Activated CD4-positive, alpha-beta T cell treated with anti-CD3 and anti-CD28 coated beads, Interleukin-2, amount 50 U/mL, for 4 hours (primary cell): ENCODE measurements at regions not wholly inside any gene's neighbourhood (a gene's known extent, or its start where the extent isn't known, plus 50 kb on each side); places are given as distances from the start of the nearest gene placed in this dataset.

Source experiments
- DNase-seq, 2 experiments: peaks; one replicate each; pipeline ENCODE4 v3.0.0-alpha.2; 2020

DNA sequence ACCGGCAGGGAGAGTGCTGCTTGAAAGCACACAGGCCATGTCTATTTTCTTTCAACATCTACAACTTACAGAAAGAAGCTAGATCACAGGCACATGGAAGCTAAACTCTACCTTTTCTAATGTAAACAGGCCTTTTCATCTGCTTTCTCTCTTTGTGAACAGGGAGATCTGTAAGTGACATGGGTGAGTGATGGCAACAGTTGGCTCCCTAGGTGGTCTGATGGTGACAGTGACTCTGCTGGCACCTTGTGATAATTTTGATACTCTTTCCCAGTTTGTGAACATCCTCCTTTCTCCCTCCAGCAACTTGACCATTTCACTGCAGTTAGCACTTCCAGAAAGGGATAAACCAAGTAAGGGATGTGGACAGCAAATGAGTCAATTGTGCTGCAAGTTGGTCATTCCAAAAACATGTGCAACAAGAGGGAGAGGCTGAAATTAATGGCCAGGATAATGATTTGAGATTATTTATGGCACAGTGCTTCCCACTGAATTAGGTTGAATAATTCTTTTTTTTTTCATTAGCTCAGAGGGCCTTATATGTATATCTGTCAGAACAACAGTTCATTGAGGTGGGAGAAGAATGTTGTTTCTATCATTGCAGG, 89.5 kb downstream of the XCL2 start:
- DNase-seq = no peak

DNA sequence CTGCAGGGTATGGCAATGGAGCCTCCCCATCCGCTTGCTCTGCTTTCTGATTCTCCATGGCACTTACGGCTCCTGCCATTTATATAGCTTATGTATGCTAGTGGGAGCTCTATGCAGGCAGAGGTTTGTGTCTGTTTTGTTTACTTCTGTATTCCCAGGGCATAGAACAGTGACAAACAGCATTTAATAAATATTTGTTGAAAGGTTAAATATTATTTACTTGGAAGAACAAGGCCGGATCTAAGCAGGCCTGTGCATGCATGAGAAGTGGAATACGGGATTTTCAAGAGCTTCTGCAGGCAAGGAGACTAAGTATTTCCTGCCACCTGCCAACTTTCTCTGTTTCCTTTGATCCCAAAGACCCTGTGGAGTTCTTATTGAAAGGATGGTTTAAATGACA, 90.7 kb downstream of the XCL2 start:
- no peak for DNase-seq

DNA sequence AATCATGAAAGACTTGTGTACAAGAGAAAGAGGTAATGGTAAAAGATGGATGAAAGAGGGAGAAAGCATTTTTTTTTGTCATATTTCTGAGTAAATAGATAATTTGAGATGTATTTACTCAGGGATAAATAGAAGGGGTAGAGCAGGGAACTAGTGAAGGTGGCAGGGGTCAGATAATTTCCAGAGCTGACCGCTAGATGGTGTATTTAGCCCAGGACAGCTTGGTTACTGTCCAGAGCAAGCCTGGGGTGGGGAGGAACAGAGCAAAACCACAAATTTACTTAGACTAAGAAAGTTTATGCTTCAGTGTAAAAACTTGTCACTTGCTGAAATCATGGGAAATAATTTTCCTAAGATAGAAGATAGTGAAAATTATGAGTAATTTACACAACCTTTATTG, 91.5 kb downstream of the XCL2 start:
- DNase-seq = no peak

DNA sequence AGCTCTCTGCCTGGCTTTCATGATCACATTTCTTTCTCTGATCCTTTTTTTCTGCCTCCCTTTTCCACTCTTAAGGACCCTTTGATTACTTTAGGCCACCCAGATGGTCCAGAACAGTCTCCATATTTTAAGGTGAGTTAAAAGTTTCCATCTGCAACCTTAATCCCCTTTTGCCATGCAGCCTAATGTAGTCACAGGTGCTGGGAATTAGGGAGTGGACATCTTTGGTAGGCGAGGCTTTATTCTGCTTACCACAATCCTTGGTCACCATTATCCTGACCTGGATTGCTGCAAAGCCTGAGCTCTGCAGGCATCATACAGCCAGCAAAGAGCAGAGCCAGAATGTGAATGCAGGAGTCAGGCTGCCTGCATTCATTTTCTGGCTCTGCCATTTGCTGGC, 95.9 kb downstream of the XCL2 start:
- DNase-seq = no peak

DNA sequence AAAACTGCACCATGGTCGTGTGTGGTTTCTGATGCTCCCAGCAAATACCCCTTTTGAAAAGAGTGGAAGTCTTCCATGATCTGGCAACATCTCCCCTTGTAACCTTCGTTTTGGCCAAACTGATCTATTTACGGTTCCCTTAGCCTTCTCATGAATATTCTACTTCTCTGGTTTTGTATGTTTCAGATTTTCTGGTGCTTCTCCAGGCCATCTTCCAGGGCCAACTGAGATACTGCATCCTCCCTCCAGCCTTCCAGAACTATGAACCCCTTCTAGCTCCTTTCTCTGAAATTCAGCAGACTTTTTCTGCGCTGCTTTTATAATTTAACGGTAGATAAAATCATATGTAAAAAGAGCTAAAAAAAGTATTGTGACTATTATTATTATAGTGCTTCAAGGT, 97.7 kb downstream of the XCL2 start:
- DNase-seq = no peak

DNA sequence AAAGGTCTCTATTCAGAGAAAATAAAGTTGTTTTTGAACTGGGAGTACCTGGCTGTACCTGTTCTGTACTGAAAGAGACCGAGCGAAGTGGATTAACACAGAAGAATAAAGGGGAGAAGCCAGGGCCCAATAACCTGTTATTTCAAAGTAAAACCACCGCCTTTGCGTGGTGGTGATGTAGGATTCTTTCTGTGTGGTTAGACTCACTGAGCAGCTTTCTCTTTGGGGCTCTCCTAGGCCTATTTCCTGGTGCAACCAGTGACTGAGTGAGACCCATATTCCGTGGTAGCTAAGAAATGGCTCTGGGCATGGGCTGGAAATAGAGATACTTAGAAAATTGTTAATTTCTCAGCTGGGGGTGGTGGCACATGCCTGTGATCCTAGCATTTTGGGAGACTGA, 99.9 kb downstream of the XCL2 start:
- peak; percentile 8 for DNase-seq

DNA sequence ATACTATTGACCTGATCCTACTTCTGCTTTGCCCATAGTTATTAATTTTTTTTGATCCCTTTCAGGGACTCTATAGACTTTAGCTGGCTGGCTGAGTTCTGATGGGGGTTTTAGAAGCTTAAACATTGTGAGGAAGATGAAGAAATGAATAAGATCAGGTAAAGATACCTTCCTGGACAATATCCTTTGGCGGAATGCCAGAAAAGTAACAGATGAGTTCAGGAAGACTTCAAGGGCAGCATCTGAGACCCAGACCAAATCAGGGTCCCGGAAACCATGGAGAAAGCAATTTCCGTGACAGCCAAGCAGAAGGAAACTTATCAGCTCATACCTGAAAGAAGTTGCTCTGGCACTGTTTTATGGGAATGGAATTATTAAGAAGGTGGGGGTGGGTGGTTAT, 100.4 kb downstream of the XCL2 start:
- DNase-seq = no peak

DNA sequence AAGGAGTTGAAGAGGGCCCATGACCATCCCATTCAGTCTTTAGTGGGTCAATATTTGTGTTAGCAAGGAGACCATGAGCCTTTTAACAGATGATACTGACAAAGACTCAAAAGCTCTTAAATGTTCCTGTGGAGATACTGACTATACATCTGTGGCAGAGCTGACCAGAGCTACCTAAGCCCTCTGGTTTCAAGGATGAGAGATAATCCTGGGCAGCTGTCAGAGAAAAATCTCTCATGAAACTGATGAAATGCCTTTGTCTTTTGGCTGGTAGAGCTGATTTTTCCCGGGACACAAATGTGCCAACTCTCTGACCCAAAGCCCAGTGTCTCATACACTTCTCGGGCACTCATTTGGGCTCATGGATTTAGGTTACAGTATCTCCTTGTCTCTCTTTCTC, 100.9 kb downstream of the XCL2 start:
- no peak for DNase-seq

DNA sequence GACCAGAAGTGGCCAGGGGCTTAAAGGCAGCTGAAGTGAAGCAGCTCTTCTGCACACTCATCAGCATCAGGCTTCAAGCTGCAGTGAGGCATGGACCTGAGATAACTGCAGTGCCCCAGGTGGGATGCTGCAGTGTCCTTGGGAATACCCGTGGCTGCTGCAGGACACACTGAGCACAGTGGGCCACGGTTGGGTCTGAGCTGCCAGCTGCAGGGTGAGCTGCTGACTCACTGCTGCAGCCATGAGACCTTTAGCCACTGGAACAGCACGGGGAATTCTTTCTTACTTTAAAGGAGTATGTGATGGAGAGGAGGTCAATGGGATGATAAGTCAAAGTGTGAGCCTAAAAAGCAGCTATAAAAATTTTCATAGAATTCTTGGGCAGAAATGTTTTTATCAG, 102.1 kb downstream of the XCL2 start:
- no peak for DNase-seq

DNA sequence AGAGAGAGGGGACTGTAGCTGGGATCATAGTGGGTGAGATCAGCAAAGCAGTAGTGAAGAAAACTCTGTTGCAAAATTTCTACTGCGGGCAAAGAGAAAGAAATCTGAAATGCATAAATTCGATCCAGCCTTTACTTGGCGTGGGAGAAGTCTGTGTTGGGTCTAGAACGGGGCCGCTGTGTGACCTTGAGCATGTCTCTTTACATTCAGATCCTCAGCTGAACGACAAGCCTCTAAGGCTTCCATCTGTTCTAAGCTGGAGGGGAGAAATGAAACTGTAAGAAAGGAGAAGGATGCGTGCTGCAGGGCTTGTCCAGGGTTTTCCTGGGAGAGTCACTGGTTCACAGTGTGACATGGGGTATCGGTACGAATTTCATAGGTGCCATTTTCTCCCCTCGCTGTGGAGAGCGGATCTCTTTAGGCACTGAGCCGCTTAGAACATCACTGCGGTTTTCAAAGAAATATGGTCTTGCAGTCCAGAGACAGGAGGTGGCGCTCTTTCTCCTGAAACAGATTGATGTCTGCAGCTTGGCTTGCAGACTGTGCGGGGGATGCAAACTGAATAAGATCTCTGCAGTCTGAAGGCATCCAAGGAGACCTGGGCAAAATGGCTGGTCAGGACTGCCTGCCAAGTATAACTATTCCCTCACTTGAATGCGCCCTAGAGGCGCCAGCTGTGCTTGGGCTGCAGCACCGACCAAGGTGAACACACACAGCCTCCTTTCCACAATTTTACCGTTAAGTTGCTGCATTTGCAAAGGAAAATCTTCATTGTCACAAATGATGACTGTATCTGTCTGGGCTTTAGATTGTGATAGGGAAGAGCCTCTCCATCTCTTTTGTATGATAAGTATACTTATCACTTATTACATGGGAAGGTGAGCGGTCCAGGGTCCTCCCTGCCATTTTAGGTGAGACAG, 104.1 kb downstream of the XCL2 start:
- DNase-seq = peak; percentile 71 to 73

DNA sequence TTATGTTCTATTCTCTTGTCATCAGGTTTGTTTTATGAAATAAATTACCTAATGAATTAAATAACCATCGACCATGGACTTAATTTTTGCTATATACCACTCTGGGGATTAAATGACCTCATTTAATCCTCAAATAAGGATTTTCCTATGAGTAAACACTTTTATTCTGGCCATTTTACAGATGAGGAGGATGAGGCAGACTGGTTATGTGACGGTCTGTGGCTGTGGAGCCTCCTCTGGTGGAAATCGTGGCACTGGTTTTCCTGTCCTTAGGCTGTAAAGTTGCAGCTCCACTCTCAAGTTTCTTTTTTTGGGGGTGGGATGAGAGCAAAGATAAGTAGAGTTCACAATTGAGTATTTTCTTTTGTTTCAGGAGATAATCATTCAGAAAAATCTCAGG, 105.2 kb downstream of the XCL2 start:
- no peak for DNase-seq

DNA sequence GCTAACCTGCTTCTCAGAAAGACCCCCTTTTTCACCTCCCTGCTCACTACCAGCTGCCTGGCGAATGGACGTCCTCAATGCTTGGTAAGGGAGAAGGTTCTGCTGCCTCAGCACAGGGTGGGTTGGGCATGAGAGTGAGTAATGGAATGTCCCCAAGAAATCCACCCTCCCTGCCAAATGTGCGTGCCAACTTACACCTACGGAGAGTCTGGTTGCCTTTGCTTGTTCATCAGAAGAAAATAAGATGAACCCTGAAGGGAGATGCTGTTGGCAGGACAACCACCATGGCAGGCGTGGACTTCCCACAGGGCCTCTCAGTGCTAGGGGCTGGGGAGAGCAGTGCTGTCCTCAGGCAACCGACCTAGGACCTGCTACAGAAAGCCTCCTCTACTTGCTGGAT, 106.0 kb downstream of the XCL2 start:
- DNase-seq = no peak

DNA sequence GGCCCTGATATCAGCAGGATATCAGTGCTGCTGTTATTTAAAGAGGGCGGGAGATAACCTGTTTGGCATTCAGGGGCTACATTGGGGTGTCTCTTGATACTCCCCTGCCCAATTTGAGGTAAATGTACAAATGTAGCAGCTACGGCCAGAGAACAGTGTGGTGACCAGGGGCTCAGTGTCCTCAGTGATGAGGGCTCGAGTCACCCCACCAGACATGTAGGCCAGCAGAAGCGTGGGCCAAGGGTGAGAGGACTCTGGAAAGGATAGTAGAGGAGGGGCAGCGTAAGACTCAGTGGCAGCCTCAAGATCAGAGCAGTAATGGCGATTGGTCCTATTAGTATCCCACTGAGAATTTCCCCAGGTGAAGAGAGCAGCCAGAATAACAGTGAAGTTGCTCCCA, 108.4 kb downstream of the XCL2 start:
- DNase-seq = no peak

DNA sequence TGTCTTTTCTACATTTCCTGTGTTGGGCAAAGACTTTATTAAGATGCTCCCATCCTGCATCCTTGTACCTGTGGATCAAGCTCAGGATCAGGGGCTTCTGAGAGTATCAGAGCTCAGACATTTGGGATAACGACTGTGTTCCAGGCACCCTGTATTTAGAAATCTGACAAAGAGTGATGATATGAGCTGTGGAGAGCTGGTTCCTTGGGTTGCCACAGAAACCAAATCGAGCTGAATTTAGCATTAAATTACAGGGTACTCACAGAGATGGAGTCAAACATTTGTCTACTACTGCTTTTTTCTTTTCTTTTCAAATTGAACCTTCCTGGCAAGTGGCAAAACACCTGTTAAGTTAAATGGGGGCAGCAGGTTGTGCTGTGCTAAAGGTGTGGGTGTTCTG, 110.6 kb downstream of the XCL2 start:
- no peak for DNase-seq

DNA sequence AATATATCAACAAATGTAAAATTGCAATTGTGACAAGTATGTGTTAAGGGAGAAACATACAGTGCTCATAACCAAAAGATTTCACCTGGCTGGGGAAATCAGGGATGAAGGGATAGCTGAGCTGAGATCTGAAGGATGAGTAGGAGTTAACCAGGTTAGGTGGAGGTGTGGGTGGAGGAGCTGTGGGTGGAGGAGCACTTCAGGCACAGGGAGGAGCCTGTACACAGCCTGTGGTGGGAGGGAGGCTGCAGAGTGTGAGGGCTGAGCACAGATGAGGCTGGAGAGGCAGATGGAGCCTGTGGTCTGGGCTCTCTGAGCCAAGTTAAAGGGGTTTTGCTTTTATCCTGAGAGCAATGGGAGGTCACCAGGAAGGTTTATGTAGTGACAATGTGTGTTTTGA, 111.9 kb downstream of the XCL2 start:
- no peak for DNase-seq

DNA sequence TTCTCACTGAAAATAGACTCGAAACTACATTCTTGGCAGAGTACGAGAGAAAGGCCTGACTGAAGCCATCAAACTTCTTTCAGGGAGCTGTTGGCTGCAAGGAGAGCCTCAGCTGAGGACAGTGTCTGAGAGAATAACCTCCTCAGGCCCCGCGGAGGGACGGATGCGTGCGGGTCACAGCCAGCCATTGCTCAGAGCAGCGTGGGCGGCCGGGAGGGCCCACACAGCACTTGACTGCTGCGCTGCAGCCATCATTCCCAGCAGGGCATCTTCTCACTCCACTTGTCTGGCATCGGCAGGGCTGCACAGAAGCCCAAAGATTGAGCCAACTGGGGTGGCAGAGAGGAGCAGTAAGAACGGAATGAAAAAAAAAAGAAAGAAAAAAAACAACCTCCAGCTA, 113.5 kb downstream of the XCL2 start:
- DNase-seq = no peak

DNA sequence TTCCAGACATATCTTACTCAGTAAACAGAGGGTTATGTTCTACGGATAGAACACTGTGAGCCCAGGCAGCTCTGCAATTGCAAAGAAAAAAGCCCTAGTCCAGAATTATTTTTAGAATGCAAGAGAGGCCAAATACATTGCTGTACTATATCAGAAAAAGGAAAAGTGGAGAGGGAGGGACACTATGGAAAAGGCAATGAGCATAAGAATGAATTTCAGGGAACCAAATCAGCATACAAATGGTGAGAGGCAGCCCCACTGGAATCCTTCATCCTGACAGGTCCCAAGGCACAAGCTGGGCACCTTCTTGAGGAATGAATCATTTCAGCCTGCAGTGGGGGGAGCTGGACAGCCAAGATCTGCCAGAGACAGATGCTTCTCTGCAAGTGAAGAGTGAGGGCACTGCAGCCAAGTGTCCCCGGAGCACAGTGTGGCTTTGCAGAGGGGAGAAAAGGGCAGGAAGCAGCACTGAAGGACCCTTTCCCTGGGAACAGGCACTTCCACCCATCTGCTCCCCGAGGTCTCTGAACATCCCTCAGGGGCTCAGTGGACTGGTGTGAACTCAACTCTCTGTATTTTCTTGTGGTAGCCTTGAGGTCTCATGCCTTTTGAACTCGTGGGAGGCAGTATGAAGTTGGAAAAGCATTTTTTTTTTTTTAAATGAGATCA, 115.6 kb downstream of the XCL2 start:
- DNase-seq = no peak

DNA sequence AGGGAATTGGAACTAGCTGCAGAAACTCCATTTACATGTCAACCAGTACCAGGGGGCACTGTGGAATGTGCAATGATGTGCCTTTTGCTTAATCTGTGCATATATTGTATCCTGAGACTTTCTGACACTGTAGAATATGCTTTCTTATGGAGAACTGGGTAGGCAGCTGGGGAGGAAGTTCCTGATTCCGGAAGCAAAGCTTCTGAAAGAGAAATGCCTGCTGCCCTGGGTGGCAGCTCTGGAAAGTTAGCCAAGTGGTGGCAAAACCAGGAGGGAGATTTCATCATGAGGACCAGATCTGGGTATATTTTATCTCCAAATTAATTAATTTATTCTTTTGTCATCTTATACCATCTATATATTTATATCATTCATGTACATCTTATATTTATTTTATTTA, 116.7 kb downstream of the XCL2 start:
- no peak for DNase-seq

DNA sequence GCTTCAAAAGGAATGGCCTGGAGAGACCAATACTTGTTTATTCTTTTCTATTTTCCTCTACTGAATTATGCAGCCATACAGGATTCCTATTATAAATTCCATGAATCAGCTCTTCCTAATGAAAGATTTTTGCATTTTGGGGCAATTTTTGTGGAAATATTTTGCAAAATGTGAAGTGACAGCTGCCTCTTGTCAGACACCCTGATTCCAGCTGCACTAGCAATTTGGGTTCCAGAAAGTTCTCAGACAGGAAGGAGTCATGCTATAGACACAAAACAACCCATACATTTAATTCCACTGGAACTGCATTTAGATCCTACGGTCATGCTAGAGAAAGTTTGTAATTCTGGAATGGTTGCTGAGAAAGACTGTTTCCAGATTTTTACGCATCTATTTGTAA, 119.5 kb downstream of the XCL2 start:
- no peak for DNase-seq

DNA sequence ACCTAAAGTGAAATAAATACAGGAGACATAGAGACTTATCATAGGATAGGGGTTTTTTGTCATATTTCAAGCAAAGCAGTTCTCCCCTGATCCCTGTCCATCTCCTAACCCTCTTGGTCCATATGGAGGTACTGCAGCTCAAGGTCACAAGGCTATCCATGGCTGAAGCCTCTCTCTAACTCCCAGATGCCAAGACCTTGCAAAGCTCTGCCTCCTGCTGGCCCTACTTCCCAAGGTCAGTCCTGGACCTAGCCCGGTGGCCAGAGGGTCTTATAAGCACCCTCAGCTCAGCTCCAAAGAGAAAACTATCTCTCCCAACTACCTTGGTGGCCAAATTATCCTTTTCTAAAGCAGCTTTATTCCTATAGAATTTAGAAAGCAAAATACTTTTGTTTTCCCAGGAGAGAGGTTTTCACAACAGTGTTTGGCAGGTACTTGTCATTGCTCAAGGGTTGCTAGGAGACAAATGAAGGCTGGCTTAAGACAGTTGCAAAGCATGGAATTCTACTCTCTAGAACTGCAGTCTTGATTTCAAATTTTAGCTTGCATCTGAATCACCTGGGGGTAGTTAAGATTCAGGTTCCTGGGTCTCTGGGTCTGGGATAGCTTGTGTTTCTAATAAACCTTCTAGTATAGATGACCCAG, 121.5 kb downstream of the XCL2 start:
- DNase-seq = no peak

DNA sequence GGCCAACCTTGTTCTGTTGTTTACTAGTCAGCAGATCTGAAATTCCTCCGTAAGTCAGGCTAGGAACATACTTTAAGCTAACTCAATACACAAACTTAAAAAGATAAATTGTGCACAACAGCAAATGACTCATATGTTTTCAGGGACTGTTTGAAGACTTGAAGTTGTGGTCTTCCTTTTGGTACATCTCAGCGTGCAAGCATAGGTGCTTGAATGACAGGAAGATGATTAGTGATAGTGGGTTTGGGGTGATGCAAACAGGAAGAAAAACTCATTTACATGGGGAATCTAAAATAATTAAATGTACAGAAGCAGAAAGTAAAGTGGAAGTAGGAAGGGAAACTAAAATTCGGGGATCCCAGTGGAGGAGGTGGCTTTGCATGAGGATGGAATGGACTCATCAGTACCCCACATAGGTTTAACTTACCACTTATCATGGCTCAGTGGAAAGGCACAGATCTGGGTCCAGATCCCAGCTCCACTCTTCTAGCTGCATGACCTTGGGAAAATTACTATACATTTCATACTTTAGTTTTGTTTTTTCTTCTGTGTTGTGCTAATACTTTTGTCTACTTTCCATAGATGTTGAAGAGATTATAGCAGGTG, 122.3 kb downstream of the XCL2 start:
- DNase-seq = no peak

DNA sequence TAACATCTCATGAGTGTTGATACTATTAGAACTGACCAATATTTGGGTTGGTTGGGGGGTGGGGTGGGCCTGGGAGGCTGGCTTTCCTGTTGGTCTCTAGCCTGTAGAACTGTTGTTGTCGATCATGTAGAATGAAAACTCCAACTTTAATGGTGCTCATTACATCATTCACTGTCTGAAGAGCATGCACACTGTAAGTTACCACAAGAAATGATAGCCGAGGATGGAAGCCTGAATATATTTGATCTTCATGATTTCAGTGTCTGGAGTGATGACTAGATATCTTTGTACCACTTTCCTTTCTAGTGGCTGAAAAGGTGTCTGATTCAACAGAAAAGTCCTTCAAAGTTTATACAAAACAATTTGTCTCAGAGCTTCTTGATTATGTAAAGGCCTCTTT, 123.6 kb downstream of the XCL2 start:
- no peak for DNase-seq

DNA sequence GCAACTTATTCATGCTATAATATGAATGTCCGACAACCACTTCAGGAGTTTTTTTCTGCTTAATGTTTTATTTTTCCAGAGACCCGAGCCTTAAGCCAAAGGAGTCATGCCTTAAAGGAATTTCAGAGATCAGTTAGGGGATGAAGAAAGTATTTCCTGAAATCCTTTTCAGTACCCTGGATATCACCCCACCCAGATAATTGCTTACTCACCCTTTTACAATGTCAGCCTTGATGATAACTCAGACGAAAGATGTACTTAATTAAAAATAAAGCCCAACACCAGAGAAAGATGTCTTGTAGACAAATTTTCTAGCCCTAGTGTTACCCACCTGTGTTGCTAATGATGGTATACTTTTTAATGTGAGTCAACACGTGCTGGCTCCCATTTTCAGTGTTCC, 124.1 kb downstream of the XCL2 start:
- no peak for DNase-seq
